Thymus (tissue), 11 donors: ENCODE measurements at regions not wholly inside any gene's neighbourhood (a gene's known extent, or its start where the extent isn't known, plus 50 kb on each side); places are given as distances from the start of the nearest gene placed in this dataset.

ENCODE experiments used
- DNase-seq, 9 donors: peaks; one replicate each; pipeline ENCODE4 v3.0.0-alpha.2; 2013; ENCODE audit warnings: low spot score in 9 of 9, low read depth in 6 of 9, missing footprints in 1 of 9
- H3K27ac ChIP-seq, 2 donors: one replicate each; pipeline ENCODE4 v1.5.1; 2013; ENCODE audit warnings: control low read depth in 1 of 2, low read depth in 1 of 2, low read length in 1 of 2, mild to moderate bottlenecking in 1 of 2, moderate library complexity in 1 of 2
- H3K27me3 ChIP-seq, 2 donors: one replicate each; pipeline ENCODE4 v1.5.1; 2013; ENCODE audit warnings: low read length in 1 of 2; ENCODE audit not compliant: control insufficient read depth in 2 of 2, insufficient read depth in 1 of 2
- H3K36me3 ChIP-seq, 2 donors: one replicate each; pipeline ENCODE4 v1.5.1; 2013; ENCODE audit warnings: low read length in 1 of 2, mild to moderate bottlenecking in 1 of 2, moderate library complexity in 1 of 2; ENCODE audit not compliant: control insufficient read depth in 2 of 2, insufficient read depth in 2 of 2
- H3K4me1 ChIP-seq, 2 donors: one replicate each; pipeline ENCODE4 v1.5.1; 2013; ENCODE audit warnings: low read length in 2 of 2; ENCODE audit not compliant: control insufficient read depth in 2 of 2, insufficient read depth in 2 of 2
- H3K4me3 ChIP-seq, 2 donors: one replicate each; pipeline ENCODE4 v1.5.1; 2013; ENCODE audit warnings: low read length in 2 of 2, control low read depth in 1 of 2, mild to moderate bottlenecking in 1 of 2
- H3K9me3 ChIP-seq, 2 donors: one replicate each; pipeline ENCODE4 v1.5.1; 2013; ENCODE audit warnings: low read length in 1 of 2, mild to moderate bottlenecking in 1 of 2; ENCODE audit not compliant: control insufficient read depth in 2 of 2, insufficient read depth in 1 of 2
- WGBS: extraction: QIAGEN DNeasy Blood & Tissue Kit; methylation state at CpG from one replicate; pipeline ENCODE4 v1.1.7; 2013; 5-methylcytosine and 5-hydroxymethylcytosine counted together
- donor health status: healthy.

DNA sequence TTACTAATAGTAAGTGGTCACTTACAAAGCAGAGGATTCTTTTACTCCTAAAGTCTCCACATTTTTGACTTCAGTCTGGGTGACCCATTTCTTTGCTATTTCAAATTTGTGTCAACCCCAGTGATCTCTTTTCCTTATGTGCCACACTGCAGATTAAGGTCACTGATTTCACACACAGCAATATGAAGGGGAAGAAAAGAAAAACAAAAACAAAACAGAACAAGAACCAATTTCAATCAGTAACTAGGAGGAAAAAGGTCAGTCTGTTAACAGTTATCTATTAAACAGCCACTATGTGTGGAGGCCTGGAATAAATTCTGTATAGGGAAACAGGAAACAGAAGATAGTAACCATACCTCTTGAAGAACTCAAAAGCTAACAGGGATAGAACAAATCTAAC is 72.0 kb upstream of the ACVR2A start:
- DNase-seq = no peak
- Histone ChIP-seq H3K27me3 (no peaks in the 10 kb centered on the region), H3K9me3 (no peaks in the 10 kb centered on the region), H3K4me3 (no peak overlapping the region), H3K4me1 (no peaks in the 10 kb centered on the region), H3K36me3 (no peaks in the 10 kb centered on the region), H3K27ac (no peak overlapping the region)

DNA sequence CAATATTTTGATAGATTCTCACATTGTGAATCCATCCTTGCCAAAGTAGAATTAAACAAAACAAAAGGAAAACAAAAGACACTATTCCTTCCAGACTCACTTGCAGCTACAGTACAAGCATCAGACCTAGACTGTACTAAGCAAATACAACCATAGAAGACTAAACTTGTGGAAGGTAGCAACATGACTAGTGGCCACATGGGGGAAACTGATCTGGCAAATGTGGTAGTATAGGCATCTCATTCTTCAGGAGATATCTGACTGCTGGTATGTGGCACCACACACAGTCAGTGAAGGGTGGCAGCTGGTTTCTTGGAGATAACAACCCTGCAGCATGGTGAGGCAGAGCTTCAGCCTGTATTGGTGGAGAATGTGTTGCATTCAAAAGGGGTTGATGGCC is 81.0 kb upstream of the ACVR2A start:
- Histone ChIP-seq H3K36me3 (no peaks in the 10 kb centered on the region), H3K27me3 (no peaks in the 10 kb centered on the region), H3K4me1 (no peaks in the 10 kb centered on the region), H3K4me3 (no peak overlapping the region), H3K27ac (no peak overlapping the region), H3K9me3 (peaks cover 0 to 4% of the 10 kb centered on the region in 2 donors)
- no peak for DNase-seq

DNA sequence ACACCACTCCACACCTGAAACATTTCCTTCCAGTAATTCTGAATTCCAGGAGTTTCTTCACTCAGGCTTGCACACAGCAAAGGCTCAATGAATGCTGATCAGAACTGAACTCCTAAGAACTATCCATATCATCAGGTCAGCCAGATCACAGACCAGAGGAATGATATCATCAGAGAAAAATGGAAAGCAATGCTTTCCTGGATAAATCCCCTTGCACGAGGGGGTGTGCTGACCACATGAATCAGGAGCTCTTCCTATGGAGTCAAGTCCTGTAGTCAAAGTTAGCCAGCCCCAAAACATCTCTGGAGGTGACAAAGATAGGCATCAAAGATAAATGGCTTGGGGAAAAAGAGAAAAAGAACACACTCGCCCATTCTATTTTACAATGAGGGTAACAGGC is 83.8 kb upstream of the ACVR2A start:
- H3K27ac ChIP-seq = no peak overlapping the region
- 87% methylated on average over 2 of the region's 2 CpGs for WGBS
- no peak overlapping the region for H3K4me3 ChIP-seq
- H3K4me1 ChIP-seq = no peaks in the 10 kb centered on the region
- no peak for DNase-seq
- no peaks in the 10 kb centered on the region for H3K36me3 ChIP-seq
- no peaks in the 10 kb centered on the region for H3K9me3 ChIP-seq
- no peaks in the 10 kb centered on the region for H3K27me3 ChIP-seq

DNA sequence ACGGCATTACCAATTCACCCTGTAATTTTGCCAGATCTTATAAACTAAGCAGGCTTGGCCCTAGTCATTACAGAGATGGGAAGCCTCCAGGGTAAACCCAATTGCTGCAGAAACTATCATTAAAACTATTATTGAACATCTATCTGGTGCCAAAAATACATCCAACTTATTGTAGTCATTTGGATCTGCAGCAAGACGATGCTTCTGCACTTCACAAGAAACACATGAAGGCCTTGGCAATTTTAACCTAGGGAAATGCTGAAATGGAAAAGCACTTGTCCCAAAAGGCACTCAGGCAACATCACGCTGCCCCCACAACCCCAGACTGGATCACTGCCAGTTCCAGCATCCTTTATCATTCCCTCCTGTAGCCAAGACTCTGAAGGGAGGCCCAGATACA is 85.3 kb upstream of the ACVR2A start:
- Histone ChIP-seq H3K4me1 (no peaks in the 10 kb centered on the region), H3K9me3 (no peaks in the 10 kb centered on the region), H3K4me3 (no peak overlapping the region), H3K27ac (no peak overlapping the region), H3K27me3 (no peaks in the 10 kb centered on the region), H3K36me3 (no peaks in the 10 kb centered on the region)
- WGBS = 95% methylated on average over 3 of the region's 3 CpGs
- no peak for DNase-seq

DNA sequence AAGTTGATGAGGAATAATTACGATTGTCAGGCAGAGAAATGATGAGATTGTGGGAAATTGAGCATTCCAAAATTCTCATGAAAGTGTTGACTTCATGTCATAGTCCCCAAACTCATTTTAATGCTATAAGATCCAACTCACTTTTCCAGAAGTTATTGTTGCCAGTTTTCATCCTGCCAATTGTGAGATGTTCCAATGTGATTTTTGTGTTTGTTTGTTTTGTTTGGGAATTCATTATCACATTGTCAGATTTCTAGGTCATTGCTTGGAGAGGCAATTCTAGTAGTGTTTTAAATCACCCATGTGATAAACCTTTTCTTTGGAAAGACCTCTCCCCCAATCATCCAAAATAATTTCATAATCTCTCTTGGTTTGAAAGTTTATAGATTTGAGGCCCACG is 86.0 kb upstream of the ACVR2A start:
- 91% methylated on average over 2 of the region's 2 CpGs for WGBS
- Histone ChIP-seq H3K9me3 (no peaks in the 10 kb centered on the region), H3K36me3 (no peaks in the 10 kb centered on the region), H3K27ac (no peak overlapping the region), H3K4me3 (no peak overlapping the region), H3K27me3 (no peaks in the 10 kb centered on the region), H3K4me1 (no peaks in the 10 kb centered on the region)
- no peak for DNase-seq

DNA sequence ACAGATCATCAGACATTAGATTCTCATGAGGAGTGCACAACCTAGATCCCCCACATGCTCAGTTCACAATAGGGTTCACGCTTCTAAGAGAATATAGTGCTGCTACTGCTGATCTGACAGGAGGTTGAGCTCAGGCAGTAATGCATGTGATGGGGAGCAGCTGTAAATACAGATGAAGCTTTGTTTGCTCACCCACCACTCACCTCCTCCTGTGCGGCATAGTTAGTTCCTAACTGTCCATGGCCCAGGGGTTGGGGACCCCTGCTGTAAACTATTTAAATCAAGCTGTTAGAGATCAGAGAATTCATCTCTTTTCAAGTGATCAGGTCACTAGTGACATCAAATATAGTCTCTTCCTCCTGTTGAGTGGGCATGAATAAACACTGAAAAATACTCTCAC is 88.8 kb upstream of the ACVR2A start:
- H3K27me3 ChIP-seq = no peaks in the 10 kb centered on the region
- H3K4me3 ChIP-seq = no peak overlapping the region
- WGBS = 96% methylated on average over 2 of the region's 2 CpGs
- no peaks in the 10 kb centered on the region for H3K9me3 ChIP-seq
- no peaks in the 10 kb centered on the region for H3K4me1 ChIP-seq
- H3K36me3 ChIP-seq = no peaks in the 10 kb centered on the region
- no peak for DNase-seq
- H3K27ac ChIP-seq = no peak overlapping the region

DNA sequence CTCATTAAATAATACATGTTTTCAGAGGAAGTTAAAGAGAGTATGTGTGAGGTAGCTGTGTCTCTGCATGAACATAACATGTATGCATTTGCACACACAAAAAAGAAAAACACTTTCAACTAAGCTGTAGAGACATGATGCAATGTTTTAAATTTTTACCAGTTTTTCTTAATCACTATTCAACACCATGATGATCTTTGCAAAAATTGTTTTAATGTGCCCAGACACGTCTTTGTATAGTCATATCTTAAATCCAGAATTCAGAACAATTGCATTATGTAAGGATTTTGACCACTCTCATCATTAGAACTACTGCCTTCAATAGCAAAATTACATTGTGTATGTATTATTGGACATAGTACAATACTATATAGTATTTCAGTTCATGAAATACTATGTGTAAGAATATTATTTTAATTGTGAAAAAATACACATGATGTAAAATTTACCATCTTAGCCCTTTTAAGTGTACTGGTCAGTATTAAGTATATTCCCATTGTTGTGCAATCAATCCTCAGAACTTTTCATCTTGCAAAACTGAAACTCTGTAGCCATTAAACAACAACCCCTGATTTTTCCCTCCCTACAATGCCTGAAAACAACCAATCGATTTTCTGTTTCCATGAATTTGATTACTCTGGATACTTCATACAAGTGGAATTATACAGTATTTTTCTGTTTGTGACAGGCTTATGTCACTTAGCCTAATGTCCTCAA is 104.5 kb upstream of the ACVR2A start:
- H3K27ac ChIP-seq = no peak overlapping the region
- no peaks in the 10 kb centered on the region for H3K27me3 ChIP-seq
- no peaks in the 10 kb centered on the region for H3K4me1 ChIP-seq
- no peaks in the 10 kb centered on the region for H3K36me3 ChIP-seq
- H3K9me3 ChIP-seq = no peaks in the 10 kb centered on the region
- no peak overlapping the region for H3K4me3 ChIP-seq
- no peak for DNase-seq
- WGBS = 93% methylated on average over 2 of the region's 2 CpGs

DNA sequence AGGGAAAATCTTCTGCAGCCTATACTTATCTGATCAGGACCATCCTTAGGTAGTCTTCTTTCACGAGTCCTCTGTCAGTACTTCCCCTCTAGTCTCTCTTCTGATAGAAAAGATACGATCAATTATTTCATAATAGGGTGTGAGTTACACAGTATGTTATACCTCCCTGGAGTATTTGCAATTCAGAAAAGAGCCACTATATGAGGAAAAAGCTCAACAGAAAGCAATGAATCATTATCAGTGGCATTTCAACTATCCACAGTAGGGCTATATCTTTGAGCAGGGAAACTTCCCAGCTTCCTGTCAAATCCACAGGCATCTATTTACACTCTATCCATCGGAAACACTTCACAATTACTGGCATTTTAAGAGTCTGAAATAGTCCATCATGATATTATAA is 105.3 kb upstream of the ACVR2A start:
- H3K36me3 ChIP-seq = no peaks in the 10 kb centered on the region
- H3K9me3 ChIP-seq = no peaks in the 10 kb centered on the region
- H3K4me1 ChIP-seq = no peaks in the 10 kb centered on the region
- H3K27ac ChIP-seq = no peak overlapping the region
- WGBS = 85% methylated on average over 3 of the region's 3 CpGs
- DNase-seq = no peak
- no peaks in the 10 kb centered on the region for H3K27me3 ChIP-seq
- H3K4me3 ChIP-seq = no peak overlapping the region

DNA sequence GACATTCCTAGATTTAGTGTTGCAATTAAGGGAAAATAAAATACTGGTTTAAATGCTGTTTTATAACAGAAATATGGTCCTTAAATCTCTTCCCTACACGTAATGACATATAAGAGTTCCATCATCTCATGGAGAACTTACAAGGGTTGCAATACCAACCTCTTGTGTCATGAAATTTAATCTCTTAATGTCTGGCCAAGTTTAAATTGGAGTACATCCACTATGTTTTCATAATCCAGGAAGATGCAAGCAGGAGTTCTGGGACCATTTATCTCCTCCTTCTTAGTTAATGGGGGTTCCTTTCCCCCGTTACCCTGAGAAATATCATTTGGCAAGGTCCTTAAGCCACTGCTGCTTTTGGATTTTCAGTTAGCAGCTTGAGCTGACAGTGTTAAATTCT is 126.0 kb upstream of the ACVR2A start:
- no peak overlapping the region for H3K4me3 ChIP-seq
- no peaks in the 10 kb centered on the region for H3K9me3 ChIP-seq
- no peaks in the 10 kb centered on the region for H3K27me3 ChIP-seq
- 92% methylated on average over 2 of the region's 2 CpGs for WGBS
- no peak for DNase-seq
- no peaks in the 10 kb centered on the region for H3K36me3 ChIP-seq
- no peaks in the 10 kb centered on the region for H3K4me1 ChIP-seq
- no peak overlapping the region for H3K27ac ChIP-seq

DNA sequence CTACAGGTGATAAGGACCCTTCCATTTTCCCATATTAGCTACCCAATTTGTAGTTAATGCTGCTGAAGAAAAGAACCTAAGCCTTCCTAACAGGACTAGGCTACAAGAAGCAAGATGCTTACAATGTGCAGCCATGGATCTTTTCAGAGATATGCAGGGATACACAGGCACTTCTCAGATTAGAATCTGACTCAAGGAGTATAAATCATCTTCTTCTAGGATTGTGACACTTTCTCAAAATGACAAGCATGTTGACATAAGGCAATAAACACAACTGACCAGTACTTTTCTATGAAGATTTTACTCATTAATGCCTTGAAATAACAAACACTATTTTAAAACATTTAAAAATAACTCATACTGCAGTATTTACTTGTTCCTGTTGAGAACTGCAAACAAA is 127.9 kb upstream of the ACVR2A start:
- no peaks in the 10 kb centered on the region for H3K4me1 ChIP-seq
- no peaks in the 10 kb centered on the region for H3K27me3 ChIP-seq
- H3K36me3 ChIP-seq = no peaks in the 10 kb centered on the region
- no peak overlapping the region for H3K27ac ChIP-seq
- H3K4me3 ChIP-seq = no peak overlapping the region
- DNase-seq = no peak
- no peaks in the 10 kb centered on the region for H3K9me3 ChIP-seq
